GM20431 (cell line): ENCODE measurements at regions not wholly inside any gene's neighbourhood (a gene's known extent, or its start where the extent isn't known, plus 50 kb on each side); places are given as distances from the start of the nearest gene placed in this dataset.

Source experiments
- in situ Hi-C: fragments of 300-500 bp; cut with MseI, MboI; formaldehyde crosslinking; loops from one replicate; pipeline ENCODE4 v1.15.0; 2020; ENCODE audit warnings: low sequenced_read_pairs; ENCODE audit not compliant: unreplicated experiment

DNA sequence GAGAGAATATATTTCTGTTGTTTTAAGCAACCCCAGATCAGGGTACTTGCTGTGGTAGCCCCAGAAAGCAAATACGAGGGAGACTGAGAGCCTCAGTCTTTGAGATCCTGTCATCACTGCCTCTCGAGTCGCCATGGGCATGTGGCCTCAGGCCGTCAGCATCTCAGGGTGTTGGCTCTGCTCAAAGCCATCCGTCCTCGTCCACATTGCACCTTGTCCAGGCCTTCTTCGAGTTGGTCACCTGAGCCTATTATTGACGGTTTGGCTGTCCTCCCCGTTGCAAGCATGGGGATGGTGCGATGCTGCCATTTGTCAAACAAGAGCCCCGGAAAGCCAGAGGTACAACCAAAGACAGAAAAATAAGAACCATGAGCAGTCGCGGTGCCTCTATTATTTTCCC is 136.9 kb downstream of the IRF8 start:
- in situ Hi-C loops, result no loop called here

GRCh38 chr16:86037999-86038925 is 139.3 kb downstream of the IRF8 start:
- in situ Hi-C loops, result no loop called here

- in situ Hi-C loops, result no loop called here
These were observed 140.0 kb downstream of the IRF8 start for GRCh38 chr16:86038926-86039310.

GRCh38 chr16:86039606-86040005 is 140.6 kb downstream of the IRF8 start:
- in situ Hi-C loops, result no loop called here

GRCh38 chr16:86040496-86040895 is 141.5 kb downstream of the IRF8 start:
- in situ Hi-C loops, result no loop called here

GRCh38 chr16:86041215-86041614 is 142.3 kb downstream of the IRF8 start:
- in situ Hi-C loops, result no loop called here

DNA sequence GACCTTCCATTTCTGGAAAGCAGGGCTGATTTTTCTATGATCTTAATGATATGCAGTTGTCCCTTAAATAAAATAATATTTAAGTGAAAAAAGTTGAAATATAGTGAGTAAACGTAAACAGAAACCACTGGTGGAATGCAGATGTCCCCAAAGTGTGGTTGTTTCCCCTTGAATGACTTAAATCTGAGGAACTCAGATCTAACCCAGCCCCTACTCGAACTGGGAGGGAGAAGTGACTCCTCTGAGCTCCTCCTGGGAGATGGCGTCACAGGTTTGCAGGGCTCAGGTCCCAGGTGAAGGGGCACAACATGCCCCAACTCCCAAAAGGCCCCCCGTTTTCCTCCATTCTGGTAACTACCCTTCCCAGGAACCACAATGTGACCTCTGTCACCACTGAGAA is 142.8 kb downstream of the IRF8 start:
- in situ Hi-C loops, result no loop called here

DNA sequence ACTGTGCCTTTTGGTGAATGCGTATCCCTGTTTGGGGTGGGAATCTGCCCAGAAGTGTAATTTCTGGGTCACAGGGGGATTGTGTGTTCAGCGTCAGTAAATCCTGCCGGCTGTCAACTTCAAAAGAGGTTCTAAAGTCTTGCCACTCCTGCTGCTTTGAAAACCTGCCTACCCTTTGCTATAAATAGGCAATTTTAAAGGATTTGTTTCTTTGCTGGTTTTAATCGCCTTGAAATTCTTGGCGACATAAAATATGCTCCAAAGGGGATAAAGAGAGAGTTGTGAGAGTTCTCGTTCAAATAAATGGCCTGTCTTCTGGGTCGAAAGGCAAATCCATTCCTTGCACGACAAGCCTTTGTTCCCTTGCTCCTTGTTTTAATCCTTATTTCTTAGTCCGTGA is 143.4 kb downstream of the IRF8 start:
- in situ Hi-C loops, result no loop called here

DNA sequence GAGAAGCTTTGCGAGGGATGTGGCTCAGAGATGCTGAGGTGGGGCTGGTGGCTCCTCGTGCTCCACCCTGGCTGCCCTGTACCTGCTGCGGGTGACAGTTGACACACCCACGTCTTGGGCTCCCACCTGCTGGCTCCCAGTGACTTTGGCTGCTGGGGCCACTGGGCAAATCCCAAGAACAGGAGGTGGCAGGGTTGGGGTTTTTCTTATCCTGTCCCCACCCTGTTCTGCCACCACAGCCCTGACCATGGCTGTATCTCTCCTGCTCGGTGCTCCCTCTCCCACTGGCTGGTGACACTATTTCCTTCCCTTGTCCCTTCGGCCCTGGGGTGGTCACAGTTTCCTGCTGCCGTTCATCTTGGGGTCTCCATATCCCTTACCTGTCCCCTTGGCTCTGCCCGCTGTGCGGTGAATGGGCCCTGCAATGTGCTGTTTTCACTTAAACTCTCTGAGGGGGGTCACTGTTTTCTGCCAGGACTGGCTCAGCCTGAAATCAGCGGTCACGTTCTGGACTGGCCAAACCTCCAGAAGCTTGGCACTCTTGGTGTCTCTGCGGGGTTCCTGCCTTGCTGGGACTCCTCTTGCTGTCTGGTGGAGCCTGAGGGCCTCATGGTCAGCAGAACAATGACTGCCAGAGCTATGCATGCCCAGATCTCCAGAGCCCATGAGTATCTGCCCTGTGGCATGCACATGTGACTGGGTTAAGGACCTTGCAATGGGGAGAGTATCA is 144.2 kb downstream of the IRF8 start:
- in situ Hi-C loops, result no loop called here

- in situ Hi-C loops, result no loop called here
These were observed 145.3 kb downstream of the IRF8 start for GRCh38 chr16:86044241-86044671.

DNA sequence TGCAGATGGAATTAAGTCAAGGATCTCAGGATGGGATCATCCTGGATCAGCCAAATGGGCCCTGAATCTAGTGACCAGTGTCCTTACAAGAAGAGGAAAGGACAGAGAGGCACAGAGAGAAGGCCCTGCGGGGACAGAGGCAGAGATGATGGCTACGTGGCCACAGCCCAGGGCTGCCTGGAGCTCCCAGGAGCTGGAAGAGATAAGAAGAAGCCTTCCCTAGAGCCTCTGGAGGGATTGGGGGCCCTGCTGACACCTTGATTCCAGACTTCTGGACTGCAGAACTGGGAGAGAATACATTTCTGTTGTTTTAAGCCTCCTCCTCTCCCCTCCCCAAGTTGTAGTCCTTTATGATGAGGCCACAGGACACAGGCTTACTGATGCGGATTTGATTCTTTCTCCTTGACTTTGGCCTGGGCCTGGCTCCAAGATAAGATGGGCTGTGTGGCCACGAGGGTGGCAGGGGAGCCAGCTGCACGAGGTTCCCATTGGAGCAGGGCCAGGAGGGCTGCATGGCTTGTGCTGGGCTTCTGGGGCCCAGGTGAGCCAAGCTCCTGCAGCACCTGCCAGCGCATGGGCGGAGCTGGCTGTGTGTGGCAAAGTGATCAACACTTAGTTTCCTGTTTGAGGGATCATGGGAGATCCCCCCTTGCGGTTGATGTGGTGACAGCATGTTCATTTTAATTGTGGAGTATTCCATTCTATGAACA is 146.1 kb downstream of the IRF8 start:
- in situ Hi-C loops, result no loop called here

DNA sequence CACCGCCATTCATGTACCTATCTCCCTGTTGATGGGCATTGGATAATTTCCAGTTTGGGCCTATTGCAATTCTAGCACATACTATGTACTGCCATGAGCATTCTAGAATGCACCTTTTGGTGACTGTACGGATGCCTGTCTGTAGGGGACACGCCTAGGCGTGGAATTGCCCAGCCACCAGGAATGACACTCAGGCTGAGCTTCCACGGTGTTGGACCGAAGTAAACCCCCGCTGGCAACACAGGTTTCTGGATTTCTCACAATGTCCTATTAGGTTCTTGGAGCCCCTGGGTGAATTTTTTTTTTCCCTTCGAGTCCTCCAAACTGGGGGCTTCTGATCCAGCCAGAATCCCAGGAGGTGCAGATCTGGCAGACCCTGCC is 146.6 kb downstream of the IRF8 start:
- in situ Hi-C loops, result no loop called here

DNA sequence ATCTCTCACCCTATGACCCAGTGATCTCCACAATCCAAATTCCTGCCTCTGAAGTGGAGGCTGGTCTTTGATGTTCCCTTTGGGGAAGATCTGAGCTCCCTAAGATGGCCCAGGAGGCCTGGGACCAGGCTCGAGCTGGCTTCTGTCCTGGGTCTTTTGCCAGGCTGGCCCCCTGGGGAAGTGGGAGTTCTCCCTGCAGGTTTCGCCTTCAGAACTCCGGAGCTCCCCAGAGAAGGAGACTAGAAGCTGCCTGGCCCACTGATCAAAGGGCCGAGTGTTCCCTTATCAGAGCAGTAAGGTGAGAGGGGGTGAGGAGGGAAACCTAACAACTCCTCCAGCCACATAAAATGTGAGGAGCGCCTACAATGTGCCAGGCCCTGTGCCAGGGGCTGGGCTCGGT is 147.1 kb downstream of the IRF8 start:
- in situ Hi-C loops, result no loop called here

DNA sequence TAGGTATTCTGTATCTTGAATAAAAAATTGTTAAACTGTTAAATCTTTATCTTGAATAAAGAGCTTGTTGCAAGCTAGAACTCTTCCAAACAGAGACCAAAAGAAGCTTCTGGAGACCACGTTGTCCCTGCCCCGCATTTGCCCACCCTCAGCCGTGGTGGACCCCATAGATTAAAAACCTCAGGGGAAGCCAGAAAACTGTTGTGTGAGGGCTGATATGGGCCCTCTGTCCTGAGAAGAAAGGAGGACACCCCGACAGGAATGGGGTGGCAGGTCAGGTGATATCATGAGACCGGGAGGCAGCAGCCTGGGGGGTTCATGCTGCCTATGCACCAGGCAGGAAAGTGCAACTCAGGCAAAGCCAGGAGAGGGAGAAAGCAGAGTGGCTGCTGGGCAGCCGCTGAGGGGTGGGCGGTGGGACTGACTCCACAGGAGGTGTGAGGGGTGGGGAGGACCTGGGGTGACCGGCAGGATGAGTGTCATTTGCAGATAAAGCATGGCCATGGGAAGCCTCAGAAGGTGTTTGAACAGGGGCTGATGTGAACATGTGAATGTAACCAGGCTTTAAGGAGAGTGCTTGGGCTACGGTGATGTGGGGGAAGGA is 147.8 kb downstream of the IRF8 start:
- in situ Hi-C loops, result no loop called here

GRCh38 chr16:86048221-86048620 is 149.3 kb downstream of the IRF8 start:
- in situ Hi-C loops, result no loop called here

- in situ Hi-C loops, result no loop called here
These were observed 150.1 kb downstream of the IRF8 start for GRCh38 chr16:86048882-86049585.

GRCh38 chr16:86049641-86050040 is 150.7 kb downstream of the IRF8 start:
- in situ Hi-C loops, result no loop called here

- in situ Hi-C loops, result no loop called here
These were observed 151.1 kb downstream of the IRF8 start for GRCh38 chr16:86050111-86050510.

DNA sequence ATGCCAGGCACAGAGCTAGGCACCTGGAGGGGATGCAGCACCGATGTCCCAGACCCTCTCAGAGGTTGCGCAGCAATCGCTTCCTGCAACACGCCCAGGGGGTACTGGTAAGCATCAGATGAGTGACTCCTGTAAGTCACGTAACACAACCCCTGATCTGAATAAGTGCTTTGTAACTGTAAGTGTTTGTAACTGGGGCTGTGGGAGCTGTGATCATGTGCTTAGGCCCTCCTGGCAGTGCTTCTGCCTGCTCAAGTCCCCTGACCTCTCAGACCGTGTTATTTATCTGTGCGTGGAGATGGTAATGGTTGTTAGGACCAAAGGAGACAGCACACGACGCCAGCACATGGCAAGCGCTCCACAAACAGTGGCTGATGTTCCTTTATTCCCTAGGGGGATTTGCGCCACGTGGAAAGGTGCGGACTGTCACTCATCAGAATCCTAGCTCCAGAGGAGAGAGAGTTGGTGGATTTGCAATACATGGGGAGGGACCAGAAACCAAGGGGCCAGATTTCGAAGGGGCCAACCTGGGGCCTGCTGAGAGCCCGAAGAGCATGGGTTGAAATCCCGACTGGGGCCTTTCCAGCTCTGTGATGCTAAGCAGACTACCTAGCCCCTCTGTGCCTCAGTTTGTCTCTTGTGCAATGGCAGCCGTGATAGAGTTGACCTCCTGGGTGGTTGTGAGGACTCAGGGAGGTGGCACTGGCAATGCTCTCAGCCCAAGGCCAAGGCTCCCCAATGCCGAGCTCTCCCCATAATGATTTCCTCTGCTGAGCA is 151.8 kb downstream of the IRF8 start:
- in situ Hi-C loops, result no loop called here
